Heart left ventricle (tissue), 13 donors: ENCODE measurements at regions not wholly inside any gene's neighbourhood (a gene's known extent, or its start where the extent isn't known, plus 50 kb on each side); places are given as distances from the start of the nearest gene placed in this dataset.

ENCODE experiments used
- POLR2A ChIP-seq, 2 donors: fragments of 450-650 bp; IDR thresholded peaks; one replicate each; pipeline ENCODE4 v1.6.1; 2017; ENCODE audit warnings: antibody characterized with exemption in 2 of 2, mild to moderate bottlenecking in 2 of 2, moderate library complexity in 2 of 2
- TF ChIP-seq, protein P1 (sequence below), 12 donors: fragments of 200-600 bp; sonication (generic) in 4 of 12; IDR thresholded peaks; one replicate each; pipeline versions ENCODE4 v1.5.0 to v1.8.0; 2018 to 2022; ENCODE audit warnings: antibody characterized with exemption in 12 of 12, mild to moderate bottlenecking in 5 of 12
- donor health status: ischemic (EF 13 %, LVEDD 7.1; RV severe dilation, severe dysfunction).
- donor health status: DM: no; HTN: yes; CAD: no.
- donor health status: DM: no; HTN: no; CAD: no.
- donor health status: ischemic (EF 25% LVEDD 6.9; RV normal size, moderate dysfunction).
- donor health status: ischemic (EF 25% LVEDD 5.7; RV mildly dilated, moderate dysfunction).
- donor health status: ischemic (EF 35%, LVEDD 5.7; RV mildly dilated, moderate dysfunction).
- donor health status: nonischemic (EF 11% LVEDD 7.7; RV severe dilation, severe dysfunction).
- donor health status: DM: yes; HTN: yes; CAD: no.
- donor health status: PGD.
- donor health status: ischemic (EF 29% LVEDD 5.4; RV normal size, mild dysfunction).
- donor health status: nonischemic (EF 23%, LVEDD 6.1; RV moderate dilation, normal function).

DNA sequence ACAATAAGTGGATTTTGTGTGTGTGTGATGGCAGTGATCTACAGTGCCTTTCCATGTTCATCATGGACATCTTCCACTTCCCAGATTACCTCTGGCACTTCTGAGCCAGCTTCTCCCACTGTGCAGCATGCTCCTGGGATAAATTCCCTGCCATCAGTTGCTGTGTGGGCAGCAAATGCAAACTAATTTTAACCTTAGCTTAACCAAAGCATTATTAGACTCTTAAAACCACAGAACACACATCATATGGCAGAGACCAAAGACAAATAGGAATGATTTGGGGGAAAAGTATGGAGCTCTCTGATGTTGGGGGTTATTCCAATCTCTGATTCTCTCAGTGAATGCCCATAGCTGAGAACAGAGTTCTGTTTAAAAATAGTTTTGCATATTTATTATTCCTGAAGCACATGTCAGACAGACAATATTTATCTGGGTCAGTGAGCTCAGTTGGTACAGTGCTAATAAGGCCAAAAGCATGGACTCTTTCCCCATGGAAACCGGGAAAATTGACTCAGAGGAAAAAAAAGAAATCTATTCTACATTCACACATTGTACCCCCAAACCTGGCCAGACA, 567.4 kb downstream of the IQCM start:
- TF ChIP-seq, protein P1, sequence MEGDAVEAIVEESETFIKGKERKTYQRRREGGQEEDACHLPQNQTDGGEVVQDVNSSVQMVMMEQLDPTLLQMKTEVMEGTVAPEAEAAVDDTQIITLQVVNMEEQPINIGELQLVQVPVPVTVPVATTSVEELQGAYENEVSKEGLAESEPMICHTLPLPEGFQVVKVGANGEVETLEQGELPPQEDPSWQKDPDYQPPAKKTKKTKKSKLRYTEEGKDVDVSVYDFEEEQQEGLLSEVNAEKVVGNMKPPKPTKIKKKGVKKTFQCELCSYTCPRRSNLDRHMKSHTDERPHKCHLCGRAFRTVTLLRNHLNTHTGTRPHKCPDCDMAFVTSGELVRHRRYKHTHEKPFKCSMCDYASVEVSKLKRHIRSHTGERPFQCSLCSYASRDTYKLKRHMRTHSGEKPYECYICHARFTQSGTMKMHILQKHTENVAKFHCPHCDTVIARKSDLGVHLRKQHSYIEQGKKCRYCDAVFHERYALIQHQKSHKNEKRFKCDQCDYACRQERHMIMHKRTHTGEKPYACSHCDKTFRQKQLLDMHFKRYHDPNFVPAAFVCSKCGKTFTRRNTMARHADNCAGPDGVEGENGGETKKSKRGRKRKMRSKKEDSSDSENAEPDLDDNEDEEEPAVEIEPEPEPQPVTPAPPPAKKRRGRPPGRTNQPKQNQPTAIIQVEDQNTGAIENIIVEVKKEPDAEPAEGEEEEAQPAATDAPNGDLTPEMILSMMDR (IDR thresholded peaks at IDR 0.05), result no peak
- TF ChIP-seq POLR2A (IDR thresholded peaks at IDR 0.05), result no peak
